NCI-H748 treated with DMSO at 0.1 percent for 48 hours (cell line): ENCODE measurements at regions not wholly inside any gene's neighbourhood (a gene's known extent, or its start where the extent isn't known, plus 50 kb on each side); places are given as distances from the start of the nearest gene placed in this dataset.

Source experiments
- DNase-seq: peaks from one replicate; lab custom pipeline; 2025; lab: John Stamatoyannopoulos, UW

- no peak for DNase-seq
Observed at GRCh38 chr19:30630289-30631032, 258.3 kb downstream of the ZNF536 start.

- no peak for DNase-seq
Observed at GRCh38 chr19:30629086-30629485, 256.9 kb downstream of the ZNF536 start.

GRCh38 chr19:30626626-30626966, 254.4 kb downstream of the ZNF536 start:
- no peak for DNase-seq

GRCh38 chr19:30625947-30626625, 253.9 kb downstream of the ZNF536 start:
- DNase-seq: no peak

GRCh38 chr19:30622276-30622675, 250.1 kb downstream of the ZNF536 start:
- no peak for DNase-seq

GRCh38 chr19:30621326-30621920, 249.2 kb downstream of the ZNF536 start:
- DNase-seq: no peak

GRCh38 chr19:30620354-30620753, 248.2 kb downstream of the ZNF536 start:
- no peak for DNase-seq

- DNase-seq: no peak
Observed at GRCh38 chr19:30609656-30610270, 237.6 kb downstream of the ZNF536 start.

- DNase-seq: no peak
Observed at GRCh38 chr19:30608471-30608870, 236.3 kb downstream of the ZNF536 start.
